T-cell (primary cell): ENCODE measurements at regions not wholly inside any gene's neighbourhood (a gene's known extent, or its start where the extent isn't known, plus 50 kb on each side); places are given as distances from the start of the nearest gene placed in this dataset.

ENCODE experiments used
- ATAC-seq, 4 experiments: fragments of 200-7000 bp in 3 of 4; fragments of 150-1000 bp in 1 of 4; cut with Tn5 transposase; replicated peaks in 1 of 4; 1 replicate in 3 of 4; 2 replicates in 1 of 4; pipeline ENCODE4 v1.10.0; 2021; ENCODE audit warnings: moderate library complexity in 3 of 4, mild to moderate bottlenecking in 2 of 4, moderate number of reproducible peaks in 1 of 4
- CTCF ChIA-PET, 2 donors: fragments of 300-600 bp; sonication (Branson Sonifier 250); formaldehyde crosslinking; loops; one replicate each; lab custom pipeline; 2022; ENCODE audit warnings: antibody characterized with exemption in 2 of 2; lab: Charles Lee
- POLR2A ChIA-PET, 2 donors: fragments of 300-600 bp; sonication (Branson Sonifier 250); formaldehyde crosslinking; loops; one replicate each; lab custom pipeline; 2022; ENCODE audit warnings: antibody characterized with exemption in 2 of 2; lab: Charles Lee
- DNase-seq, 35 experiments: peaks; one replicate each; pipeline versions ENCODE4 v3.0.0 to v3.0.0-alpha.2; 2013 to 2023
- H3K27ac ChIP-seq: one replicate; pipeline ENCODE4 v1.5.1; 2013; ENCODE audit warnings: low read length
- H3K27me3 ChIP-seq, 2 experiments: replicated peaks in 1 of 2; 1 replicate in 1 of 2; 2 replicates in 1 of 2; pipeline versions ENCODE4 v1.6.1 to v1.7.0; 2013; ENCODE audit warnings: low read length in 1 of 2, mixed read lengths in 1 of 2; ENCODE audit not compliant: control insufficient read depth in 2 of 2, insufficient read depth in 2 of 2; ENCODE audit errors: extremely low read depth in 1 of 2
- H3K36me3 ChIP-seq, 2 donors: 1 replicate in 1 of 2; 2 replicates in 1 of 2; pipeline versions ENCODE4 v1.6.1 to v1.7.0; 2013; ENCODE audit warnings: low read length in 1 of 2; ENCODE audit not compliant: control insufficient read depth in 2 of 2, insufficient read depth in 1 of 2; ENCODE audit errors: extremely low read depth in 1 of 2
- H3K4me1 ChIP-seq, 2 experiments: 1 replicate in 1 of 2; 2 replicates in 1 of 2; pipeline versions ENCODE4 v1.6.1 to v1.7.0; 2013; ENCODE audit warnings: low read length in 2 of 2, mixed read lengths in 1 of 2; ENCODE audit not compliant: insufficient read depth in 2 of 2, control insufficient read depth in 1 of 2; ENCODE audit errors: extremely low read depth in 1 of 2
- H3K4me3 ChIP-seq, 2 donors: 1 replicate in 1 of 2; 2 replicates in 1 of 2; pipeline versions ENCODE4 v1.5.1 to v1.7.0; 2013; ENCODE audit warnings: mild to moderate bottlenecking in 2 of 2, low read length in 1 of 2, moderate library complexity in 1 of 2; ENCODE audit not compliant: control insufficient read depth in 1 of 2; ENCODE audit errors: extremely low read depth in 1 of 2
- H3K9me3 ChIP-seq: 2 replicates; pipeline ENCODE4 v1.7.0; 2013
- H3K27ac Mint-ChIP-seq, 2 donors: one replicate each; pipeline ENCODE4 v1.8.0; 2020 to 2021; ENCODE audit warnings: mild to moderate bottlenecking in 2 of 2, mixed read lengths in 2 of 2
- H3K27me3 Mint-ChIP-seq, 2 donors: one replicate each; pipeline ENCODE4 v1.8.0; 2021 to 2022; ENCODE audit warnings: mixed read lengths in 2 of 2
- H3K36me3 Mint-ChIP-seq: one replicate; pipeline ENCODE4 v1.8.0; 2021; ENCODE audit warnings: mixed read lengths
- H3K4me1 Mint-ChIP-seq, 3 donors: one replicate each; pipeline ENCODE4 v1.8.0; 2020 to 2022; ENCODE audit warnings: mixed read lengths in 3 of 3, mild to moderate bottlenecking in 1 of 3
- H3K4me3 Mint-ChIP-seq, 3 donors: one replicate each; pipeline ENCODE4 v1.8.0; 2020 to 2022; ENCODE audit warnings: mild to moderate bottlenecking in 3 of 3, mixed read lengths in 3 of 3, moderate library complexity in 3 of 3
- H3K9me3 Mint-ChIP-seq, 3 donors: one replicate each; pipeline ENCODE4 v1.8.0; 2020 to 2022; ENCODE audit warnings: mixed read lengths in 3 of 3
- WGBS: methylation state at CpG from one replicate; pipeline ENCODE4 v1.1.5; 2013; ENCODE audit warnings: missing lambda C conversion rate; ENCODE audit not compliant: insufficient coverage; 5-methylcytosine and 5-hydroxymethylcytosine counted together

DNA sequence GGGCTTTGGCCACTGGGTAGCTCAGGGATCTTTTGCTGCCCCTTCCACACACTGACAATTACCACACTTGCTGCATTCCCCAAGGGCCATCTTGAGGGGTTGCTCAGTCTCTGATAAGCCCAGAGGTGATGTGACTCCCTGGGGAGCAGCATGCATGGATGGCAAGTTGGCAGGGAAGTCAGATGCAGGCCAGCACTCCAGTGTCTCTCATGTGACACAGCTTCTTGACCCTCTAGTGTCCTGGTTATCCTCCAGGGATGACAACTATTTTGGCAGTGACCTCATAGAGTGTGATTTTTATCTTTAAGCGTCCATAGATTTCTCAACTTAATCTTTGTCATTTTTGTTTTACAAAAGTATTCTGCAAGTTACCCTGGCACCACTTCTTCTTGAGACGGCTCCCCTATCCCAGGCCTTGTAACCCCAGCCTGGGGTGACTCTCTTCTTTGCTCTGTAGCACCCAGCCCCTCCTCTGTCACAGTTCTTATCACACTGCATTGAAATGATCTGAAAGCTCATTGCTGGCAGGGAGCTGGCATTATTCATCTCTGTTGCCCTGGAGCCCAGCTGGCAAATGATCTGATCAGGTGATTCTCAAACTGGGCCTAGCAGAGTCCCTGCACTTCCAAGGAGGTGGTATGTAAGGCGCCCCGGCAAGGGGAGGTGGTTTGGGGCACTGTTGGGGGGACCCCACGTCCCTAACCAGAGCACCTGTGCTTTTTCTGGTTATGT is 72.6 kb downstream of the TENT5C start:
- peaks cover 0 to 12% (median 8%) of the 10 kb centered on the region in 3 donors for H3K4me1 Mint-ChIP-seq
- no peak for ATAC-seq
- H3K4me3 Mint-ChIP-seq, result no peak overlapping the region
- 83% methylated on average over 1 of the region's 5 CpGs for WGBS
- no peak overlapping the region for H3K4me3 ChIP-seq
- ChIA-PET CTCF (interaction anchor here (1.1 to 5.5 kb wide), 3 partner anchors 143 to 166 kb away, joined by 3 to 72 read pairs (median 4); no protein-coding TSS in a partner anchor), POLR2A (interaction anchor here in 1 of 2 donors (0.6 kb wide), 1 partner anchor 71 kb away, joined by 5 read pairs; no protein-coding TSS in a partner anchor)
- H3K9me3 Mint-ChIP-seq, result no peaks in the 10 kb centered on the region
- DNase-seq, result no peak
- no peak overlapping the region for H3K27ac Mint-ChIP-seq
- H3K27me3 Mint-ChIP-seq, result no peaks in the 10 kb centered on the region
- H3K4me1 ChIP-seq, result peaks cover 0 to 7% of the 10 kb centered on the region in 2 experiments
- H3K36me3 ChIP-seq, result no peaks in the 10 kb centered on the region
- no peaks in the 10 kb centered on the region for H3K36me3 Mint-ChIP-seq
- no peak overlapping the region for H3K27ac ChIP-seq
- no peaks in the 10 kb centered on the region for H3K9me3 ChIP-seq
- H3K27me3 ChIP-seq, result peaks cover 0 to 5% of the 10 kb centered on the region in 2 experiments

DNA sequence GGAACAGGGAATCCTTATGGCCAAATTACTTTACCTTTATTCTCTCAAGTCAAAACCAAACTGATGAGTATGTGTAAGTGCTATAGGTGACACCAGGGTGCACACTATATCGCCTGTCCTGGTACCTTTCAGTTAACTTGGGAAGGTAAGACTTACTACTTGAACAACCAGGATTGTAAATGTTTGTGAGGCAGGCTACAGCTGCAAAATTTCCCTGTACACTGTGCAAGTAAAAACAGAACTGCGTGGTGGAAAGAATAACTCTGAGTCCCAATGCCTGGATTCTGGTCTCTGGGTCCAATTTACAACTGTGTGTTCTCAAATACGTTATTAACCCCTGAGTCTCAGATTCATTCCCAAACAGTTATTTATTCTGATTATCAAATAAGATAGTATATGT is 73.5 kb downstream of the TENT5C start:
- peaks cover 0 to 4% (median 4%) of the 10 kb centered on the region in 3 donors for H3K4me1 Mint-ChIP-seq
- no peaks in the 10 kb centered on the region for H3K9me3 ChIP-seq
- no peak overlapping the region for H3K27ac ChIP-seq
- no peaks in the 10 kb centered on the region for H3K36me3 Mint-ChIP-seq
- no peak overlapping the region for H3K27ac Mint-ChIP-seq
- H3K4me3 ChIP-seq, result no peak overlapping the region
- no peaks in the 10 kb centered on the region for H3K27me3 Mint-ChIP-seq
- H3K4me3 Mint-ChIP-seq, result no peak overlapping the region
- H3K9me3 Mint-ChIP-seq, result no peaks in the 10 kb centered on the region
- H3K36me3 ChIP-seq, result no peaks in the 10 kb centered on the region
- ATAC-seq, result no peak
- peaks cover 0 to 5% of the 10 kb centered on the region in 2 experiments for H3K27me3 ChIP-seq
- DNase-seq, result no peak
- WGBS, result 88% methylated on average over 2 of the region's 3 CpGs
- peaks cover 0 to 5% of the 10 kb centered on the region in 2 experiments for H3K4me1 ChIP-seq
- CTCF ChIA-PET, result interaction anchor here in 1 of 2 donors (1.2 kb wide), 1 partner anchor 70 kb away, joined by 3 read pairs; no protein-coding TSS in a partner anchor
- POLR2A ChIA-PET, result no interaction called here

DNA sequence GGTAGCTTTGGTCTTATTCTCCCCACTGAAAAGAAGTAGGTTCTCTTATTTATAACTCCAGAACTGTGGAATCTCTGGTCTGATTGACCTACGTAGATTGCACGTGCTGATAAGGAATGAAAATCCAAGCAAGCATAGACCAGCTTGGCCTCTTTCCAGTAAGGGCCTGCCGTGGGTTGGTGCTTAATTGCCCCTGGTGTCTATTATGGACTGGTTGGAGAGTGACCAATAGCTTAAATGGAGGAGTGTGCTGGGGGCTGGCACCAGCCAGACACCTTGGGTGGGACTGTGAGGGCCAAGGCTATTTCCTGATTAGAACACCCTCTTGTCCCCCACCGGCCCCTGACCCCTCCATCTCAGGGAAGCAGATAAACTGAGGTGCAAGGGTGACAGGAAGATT is 74.0 kb downstream of the TENT5C start:
- 100% methylated on average over 3 of the region's 4 CpGs for WGBS
- no peak overlapping the region for H3K4me3 Mint-ChIP-seq
- no peaks in the 10 kb centered on the region for H3K4me1 Mint-ChIP-seq

DNA sequence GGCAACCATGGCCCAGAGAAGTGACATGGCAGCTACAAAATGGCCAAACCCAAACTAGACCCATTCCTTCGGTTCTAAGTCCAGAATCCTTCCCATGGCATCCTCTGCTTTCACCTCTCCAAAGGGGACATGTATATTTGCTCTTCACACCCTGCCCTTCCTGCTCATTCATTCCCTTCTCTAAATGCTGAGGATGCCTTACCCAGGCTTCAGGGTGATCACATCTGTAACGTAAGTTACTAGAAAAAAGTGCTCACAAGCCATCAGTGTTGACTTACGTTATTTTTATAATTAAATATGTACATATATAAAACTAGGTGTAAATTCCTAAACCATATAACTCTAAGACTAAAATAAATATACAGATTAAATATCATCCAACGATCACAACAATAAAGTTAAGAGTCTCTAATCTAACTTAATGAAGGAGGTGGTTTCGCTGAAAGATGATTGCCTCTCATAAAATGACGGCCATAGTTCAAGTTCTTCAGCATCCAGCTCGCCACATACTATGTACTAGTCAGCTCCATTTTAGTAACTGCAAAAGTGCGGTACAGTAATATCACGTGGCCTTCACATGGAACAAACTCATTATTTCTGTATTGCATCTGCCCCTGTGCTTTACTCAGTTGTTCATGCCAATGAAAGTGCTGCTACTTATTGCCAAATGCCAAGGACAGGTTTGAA is 74.6 kb downstream of the TENT5C start:
- Mint-ChIP-seq H3K4me3 (no peak overlapping the region), H3K4me1 (no peaks in the 10 kb centered on the region), H3K27me3 (no peaks in the 10 kb centered on the region), H3K9me3 (no peaks in the 10 kb centered on the region), H3K36me3 (no peaks in the 10 kb centered on the region), H3K27ac (no peak overlapping the region)
- no peak for ATAC-seq
- Histone ChIP-seq H3K4me3 (no peak overlapping the region), H3K27ac (no peak overlapping the region), H3K27me3 (no peaks in the 10 kb centered on the region), H3K9me3 (no peaks in the 10 kb centered on the region), H3K4me1 (no peaks in the 10 kb centered on the region), H3K36me3 (no peaks in the 10 kb centered on the region)
- no peak for DNase-seq
- POLR2A ChIA-PET, result no interaction called here
- CTCF ChIA-PET, result interaction anchor here in 1 of 2 donors (1.2 kb wide), 1 partner anchor 71 kb away, joined by 3 read pairs; no protein-coding TSS in a partner anchor
- WGBS, result 50% methylated on average over 1 of the region's 9 CpGs

More for the DNA sequence above, 74.0 kb downstream of the TENT5C start:
- no peaks in the 10 kb centered on the region for H3K9me3 Mint-ChIP-seq
- Histone ChIP-seq H3K27me3 (peaks cover 0 to 2% of the 10 kb centered on the region in 2 experiments), H3K9me3 (no peaks in the 10 kb centered on the region), H3K36me3 (no peaks in the 10 kb centered on the region), H3K4me3 (no peak overlapping the region), H3K27ac (no peak overlapping the region), H3K4me1 (no peaks in the 10 kb centered on the region)
- CTCF ChIA-PET, result interaction anchor here in 1 of 2 donors (1.2 kb wide), 1 partner anchor 70 kb away, joined by 3 read pairs; no protein-coding TSS in a partner anchor
- no peak overlapping the region for H3K27ac Mint-ChIP-seq
- DNase-seq, result no peak
- POLR2A ChIA-PET, result no interaction called here
- ATAC-seq, result no peak
- no peaks in the 10 kb centered on the region for H3K27me3 Mint-ChIP-seq
- H3K36me3 Mint-ChIP-seq, result no peaks in the 10 kb centered on the region

DNA sequence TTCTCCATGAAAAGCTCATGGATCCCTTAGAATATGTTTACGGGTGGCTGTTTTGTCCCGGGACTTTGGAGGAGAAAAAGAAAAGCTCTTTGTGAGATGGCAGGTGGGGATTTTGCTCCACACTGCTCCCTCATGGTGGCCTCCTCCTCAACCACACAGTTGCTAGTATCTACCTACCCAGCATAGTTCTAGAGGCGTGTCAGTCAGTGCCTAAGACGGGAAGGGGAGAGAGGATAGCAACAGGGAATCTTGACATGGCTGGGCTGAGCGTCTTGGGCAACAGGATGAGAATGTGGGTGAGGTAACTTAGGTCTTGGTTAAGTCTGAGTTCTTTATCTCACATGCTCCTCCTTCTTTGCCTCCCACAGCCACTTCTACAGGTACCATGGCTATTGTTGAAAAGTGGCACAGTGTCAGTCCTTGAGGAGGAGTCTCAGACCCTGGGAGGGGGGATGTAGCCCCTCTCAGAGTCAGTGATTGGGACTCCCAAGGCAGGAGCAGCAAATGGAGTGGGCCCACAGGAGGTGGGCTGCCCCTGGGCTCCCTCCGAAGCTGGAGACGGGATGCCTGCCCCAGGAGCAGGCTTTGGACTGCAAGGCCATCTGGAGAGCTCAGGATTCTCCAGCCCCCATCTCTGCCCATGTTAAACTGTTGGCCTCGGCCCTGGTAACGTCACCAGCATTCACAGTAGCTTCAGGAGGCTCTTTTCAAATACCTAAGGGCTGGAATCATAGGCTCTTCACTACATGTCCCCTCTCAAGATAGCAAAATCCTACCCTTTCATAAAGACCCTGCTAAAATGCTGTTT is 75.4 kb downstream of the TENT5C start:
- Histone ChIP-seq H3K4me3 (no peak overlapping the region), H3K27me3 (no peaks in the 10 kb centered on the region), H3K27ac (no peak overlapping the region), H3K4me1 (no peaks in the 10 kb centered on the region), H3K36me3 (no peaks in the 10 kb centered on the region), H3K9me3 (no peaks in the 10 kb centered on the region)
- Mint-ChIP-seq H3K27me3 (peaks cover 0 to 3% of the 10 kb centered on the region in 2 donors), H3K4me3 (no peak overlapping the region), H3K27ac (no peak overlapping the region), H3K36me3 (no peaks in the 10 kb centered on the region), H3K4me1 (no peaks in the 10 kb centered on the region), H3K9me3 (no peaks in the 10 kb centered on the region)
- ChIA-PET CTCF (interaction anchor here (0.6 to 2.2 kb wide), 4 partner anchors 60 to 146 kb away, joined by 3 to 7 read pairs (median 3); no protein-coding TSS in a partner anchor), POLR2A (interaction anchor here in 1 of 2 donors (0.5 kb wide), 1 partner anchor 936 kb away, joined by 3 read pairs; no protein-coding TSS in a partner anchor)
- ATAC-seq (no peak), DNase-seq (no peak)
- 93% methylated on average over 4 of the region's 9 CpGs for WGBS

DNA sequence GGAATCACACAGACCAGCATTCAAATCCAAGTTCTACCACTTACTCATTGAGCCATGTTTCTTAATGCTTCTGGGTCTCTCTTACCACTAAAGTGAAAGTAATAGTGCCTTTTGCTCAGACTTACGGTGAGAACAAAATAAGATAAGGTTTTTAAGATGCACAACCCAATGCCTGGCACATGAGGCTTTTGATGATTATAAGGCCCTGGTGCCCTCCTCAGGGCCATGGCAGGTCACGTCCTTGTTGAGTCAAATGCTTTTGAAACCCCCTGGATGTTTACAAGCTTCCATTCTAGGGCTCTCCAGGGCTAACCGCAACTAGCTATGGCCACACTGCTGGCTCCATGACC is 76.0 kb downstream of the TENT5C start:
- H3K27ac ChIP-seq, result no peak overlapping the region
- Mint-ChIP-seq H3K36me3 (no peaks in the 10 kb centered on the region), H3K27me3 (peaks cover 0 to 3% of the 10 kb centered on the region in 2 donors), H3K4me3 (no peak overlapping the region), H3K4me1 (no peaks in the 10 kb centered on the region), H3K9me3 (no peaks in the 10 kb centered on the region), H3K27ac (no peak overlapping the region)
- ChIA-PET CTCF (interaction anchor here (0.9 to 2.2 kb wide), 3 partner anchors 60 to 147 kb away, joined by 3 to 7 read pairs (median 3); no protein-coding TSS in a partner anchor), POLR2A (interaction anchor here in 1 of 2 donors (0.5 kb wide), 1 partner anchor 936 kb away, joined by 3 read pairs; no protein-coding TSS in a partner anchor)
- no peaks in the 10 kb centered on the region for H3K36me3 ChIP-seq
- H3K9me3 ChIP-seq, result no peaks in the 10 kb centered on the region
- no peak overlapping the region for H3K4me3 ChIP-seq
- H3K27me3 ChIP-seq, result no peaks in the 10 kb centered on the region
- H3K4me1 ChIP-seq, result no peaks in the 10 kb centered on the region
- ATAC-seq (no peak), DNase-seq (no peak)
- WGBS, result 97% methylated on average over 3 of the region's 3 CpGs
